Right cardiac atrium (tissue), 5 donors: ENCODE measurements at regions not wholly inside any gene's neighbourhood (a gene's known extent, or its start where the extent isn't known, plus 50 kb on each side); places are given as distances from the start of the nearest gene placed in this dataset.
"Not testable (repeated sequence)": the region's sequence is repeated elsewhere in the genome, so short reads cannot be mapped to it uniquely, and the experiment has no call there.

Experiments used
- ATAC-seq, 2 donors: fragments of 200-7000 bp; cut with Tn5 transposase; one replicate each; pipeline versions ENCODE4 v1.8.0 to v1.9.1; 2020; ENCODE audit warnings: moderate library complexity in 2 of 2, mild to moderate bottlenecking in 1 of 2
- DNase-seq, 3 donors: peaks; one replicate each; pipeline ENCODE4 v3.0.0-alpha.2; 2020
- H3K27ac ChIP-seq: one replicate; pipeline ENCODE4 v1.5.1; 2013; ENCODE audit warnings: mild to moderate bottlenecking, low read length, control low read depth, moderate library complexity
- H3K27me3 ChIP-seq: one replicate; pipeline ENCODE4 v1.6.1; 2013; ENCODE audit not compliant: control insufficient read depth, insufficient read depth
- H3K4me1 ChIP-seq: one replicate; pipeline ENCODE4 v1.6.1; 2013; ENCODE audit warnings: low read length; ENCODE audit not compliant: control insufficient read depth, insufficient read depth
- H3K4me3 ChIP-seq: one replicate; pipeline ENCODE4 v1.5.1; 2013; ENCODE audit warnings: low read length, control low read depth
- H3K9me3 ChIP-seq: one replicate; pipeline ENCODE4 v1.6.1; 2013; ENCODE audit warnings: low read length; ENCODE audit not compliant: control insufficient read depth
- WGBS: extraction: QIAGEN DNeasy Blood & Tissue Kit; methylation state at CpG from one replicate; pipeline ENCODE4 v1.1.7; 2013; 5-methylcytosine and 5-hydroxymethylcytosine counted together
- intact Hi-C, 4 donors: fragments of 100-400 bp; cut with DNase I; formaldehyde crosslinking; loops; one replicate each; pipeline versions ENCODE4 v1.11.0 to v1.14.0; 2022 to 2023
- donor health status: healthy with polysubstance abuse.
- donor health status: DM: no; HTN: yes; CAD: no.
- donor health status: DM: no; HTN: no; CAD: no.
- donor health status: DM: no; HTN: yes; CAD: no; lungs with severe emphysema.
- donor health status: DM: yes; HTN: yes; CAD: no.

GRCh38 chrY:8058613-8059012 lies 1147.1 kb upstream of the AMELY start:
- H3K4me3 ChIP-seq: no peak overlapping the region
- H3K4me1 ChIP-seq: no peaks in the 10 kb centered on the region
- intact Hi-C loops: no loop called here
- 88% methylated on average over 2 of the region's 2 CpGs for WGBS
- ATAC-seq (no peak), DNase-seq (no peak)
- H3K27me3 ChIP-seq: no peaks in the 10 kb centered on the region
- H3K27ac ChIP-seq: no peak overlapping the region
- no peaks in the 10 kb centered on the region for H3K9me3 ChIP-seq

- 100% methylated on average over 1 of the region's 1 CpG for WGBS
- H3K27ac ChIP-seq: no peak overlapping the region
- H3K4me3 ChIP-seq: no peak overlapping the region
- ATAC-seq (no peak), DNase-seq (no peak)
- no peaks in the 10 kb centered on the region for H3K4me1 ChIP-seq
- intact Hi-C loops: no loop called here
- no peaks in the 10 kb centered on the region for H3K9me3 ChIP-seq
- no peaks in the 10 kb centered on the region for H3K27me3 ChIP-seq
Measured at GRCh38 chrY:8051340-8051739, 1139.8 kb upstream of the AMELY start.

- WGBS: 76% methylated on average over 1 of the region's 1 CpG
- Histone ChIP-seq H3K27me3 (no peaks in the 10 kb centered on the region), H3K9me3 (no peaks in the 10 kb centered on the region), H3K4me3 (no peak overlapping the region), H3K27ac (no peak overlapping the region), H3K4me1 (no peaks in the 10 kb centered on the region)
- no peak for ATAC-seq
- DNase-seq: no peak
- intact Hi-C loops: no loop called here
Measured at GRCh38 chrY:8041238-8041637, 1129.7 kb upstream of the AMELY start.

- Histone ChIP-seq H3K4me3 (no peak overlapping the region), H3K27me3 (no peaks in the 10 kb centered on the region), H3K27ac (no peak overlapping the region), H3K9me3 (no peaks in the 10 kb centered on the region), H3K4me1 (no peaks in the 10 kb centered on the region)
- ATAC-seq (no peak), DNase-seq (no peak)
- intact Hi-C loops: no loop called here
Measured at GRCh38 chrY:8036563-8036962, 1125.0 kb upstream of the AMELY start.

- intact Hi-C loops: no loop called here
- no peaks in the 10 kb centered on the region for H3K4me1 ChIP-seq
- H3K27ac ChIP-seq: no peak overlapping the region
- H3K4me3 ChIP-seq: no peak overlapping the region
- H3K9me3 ChIP-seq: no peaks in the 10 kb centered on the region
- 41% methylated on average over 2 of the region's 2 CpGs for WGBS
- no peaks in the 10 kb centered on the region for H3K27me3 ChIP-seq
- no peak for ATAC-seq
- no peak for DNase-seq
Measured at GRCh38 chrY:8035653-8036052, 1124.1 kb upstream of the AMELY start.

GRCh38 chrY:8034673-8035072 lies 1123.1 kb upstream of the AMELY start:
- ATAC-seq: no peak
- intact Hi-C loops: no loop called here
- DNase-seq: no peak
- no peaks in the 10 kb centered on the region for H3K4me1 ChIP-seq
- WGBS: 61% methylated on average over 2 of the region's 2 CpGs
- H3K4me3 ChIP-seq: no peak overlapping the region
- no peaks in the 10 kb centered on the region for H3K27me3 ChIP-seq
- no peak overlapping the region for H3K27ac ChIP-seq
- H3K9me3 ChIP-seq: no peaks in the 10 kb centered on the region

- Histone ChIP-seq H3K27me3 (no peaks in the 10 kb centered on the region), H3K4me3 (no peak overlapping the region), H3K9me3 (no peaks in the 10 kb centered on the region), H3K4me1 (no peaks in the 10 kb centered on the region), H3K27ac (no peak overlapping the region)
- 46% methylated on average over 2 of the region's 2 CpGs for whole genome bisulfite sequencing
- intact Hi-C loops: no loop called here
- no peak for DNase-seq
- ATAC-seq: no peak
Measured at GRCh38 chrY:8033200-8033599, 1121.6 kb upstream of the AMELY start.

GRCh38 chrY:8020540-8020939 lies 1109.0 kb upstream of the AMELY start:
- intact Hi-C loops: no loop called here
- no peaks in the 10 kb centered on the region for H3K9me3 ChIP-seq
- no peak for DNase-seq
- H3K4me3 ChIP-seq: no peak overlapping the region
- ATAC-seq: no peak
- H3K4me1 ChIP-seq: no peaks in the 10 kb centered on the region
- no peaks in the 10 kb centered on the region for H3K27me3 ChIP-seq
- H3K27ac ChIP-seq: no peak overlapping the region
- WGBS: 88% methylated on average over 1 of the region's 1 CpG

GRCh38 chrY:8011515-8011914 lies 1100.0 kb upstream of the AMELY start:
- DNase-seq (no peak), ATAC-seq (no peak)
- WGBS: 77% methylated on average over 3 of the region's 3 CpGs
- H3K4me1 ChIP-seq: no peaks in the 10 kb centered on the region
- no peak overlapping the region for H3K27ac ChIP-seq
- H3K4me3 ChIP-seq: no peak overlapping the region
- H3K27me3 ChIP-seq: no peaks in the 10 kb centered on the region
- intact Hi-C loops: no loop called here
- H3K9me3 ChIP-seq: no peaks in the 10 kb centered on the region

- ATAC-seq (no peak), DNase-seq (no peak)
- intact Hi-C loops: no loop called here
- no peak overlapping the region for H3K27ac ChIP-seq
- H3K9me3 ChIP-seq: no peaks in the 10 kb centered on the region
- H3K4me3 ChIP-seq: no peak overlapping the region
- 79% methylated on average over 3 of the region's 3 CpGs for WGBS
- no peaks in the 10 kb centered on the region for H3K27me3 ChIP-seq
- no peaks in the 10 kb centered on the region for H3K4me1 ChIP-seq
Measured at GRCh38 chrY:8004196-8004595, 1092.6 kb upstream of the AMELY start.

GRCh38 chrY:7996726-7997125 lies 1085.2 kb upstream of the AMELY start:
- 37% methylated on average over 2 of the region's 2 CpGs for WGBS
- Histone ChIP-seq H3K4me1 (no peaks in the 10 kb centered on the region), H3K9me3 (no peaks in the 10 kb centered on the region), H3K27ac (no peak overlapping the region), H3K27me3 (no peaks in the 10 kb centered on the region), H3K4me3 (no peak overlapping the region)
- intact Hi-C loops: no loop called here
- DNase-seq (no peak), ATAC-seq (no peak)

GRCh38 chrY:7994781-7995180 lies 1083.2 kb upstream of the AMELY start:
- 56% methylated on average over 2 of the region's 2 CpGs for WGBS
- H3K4me1 ChIP-seq, intact Hi-C loops, H3K27me3 ChIP-seq, H3K9me3 ChIP-seq, ATAC-seq, H3K27ac ChIP-seq, DNase-seq, H3K4me3 ChIP-seq: not testable (repeated sequence)
